B cell (primary cell): ENCODE measurements at regions not wholly inside any gene's neighbourhood (a gene's known extent, or its start where the extent isn't known, plus 50 kb on each side); places are given as distances from the start of the nearest gene placed in this dataset.
"Not testable (repeated sequence)": the region's sequence is repeated elsewhere in the genome, so short reads cannot be mapped to it uniquely, and the experiment has no call there.

ENCODE experiments used
- ATAC-seq: fragments of 200-7000 bp; cut with Tn5 transposase; one replicate; pipeline ENCODE4 v1.10.0; 2021; ENCODE audit warnings: low read depth, mild to moderate bottlenecking, moderate number of reproducible peaks, moderate library complexity
- CTCF ChIA-PET: fragments of 350-600 bp; sonication (Branson Sonifier 250); formaldehyde crosslinking; loops from one replicate; lab custom pipeline; 2021; ENCODE audit warnings: antibody characterized with exemption, inconsistent platforms; lab: Charles Lee
- POLR2A ChIA-PET: fragments of 350-600 bp; sonication (Branson Sonifier 250); formaldehyde crosslinking; loops from one replicate; lab custom pipeline; 2021; ENCODE audit warnings: antibody characterized with exemption; lab: Charles Lee
- DNase-seq: peaks from one replicate; pipeline ENCODE4 v3.0.0; 2013
- H2AFZ ChIP-seq: 2 replicates; pipeline ENCODE4 v1.6.1; 2012; ENCODE audit warnings: mild to moderate bottlenecking, low read depth, low read length; ENCODE audit not compliant: insufficient read depth, poor library complexity, severe bottlenecking
- H3K27ac ChIP-seq, 2 donors: 1 replicate in 1 of 2; 2 replicates in 1 of 2; pipeline ENCODE4 v1.5.1; 2012 to 2013; ENCODE audit warnings: low read length in 2 of 2, mild to moderate bottlenecking in 2 of 2, moderate library complexity in 1 of 2
- H3K27me3 ChIP-seq, 4 experiments: fragments of 200-600 bp in 1 of 4; sonication (generic) in 1 of 4; replicated peaks in 1 of 4; 1 replicate in 2 of 4; 2 replicates in 2 of 4; pipeline versions ENCODE4 v1.6.1 to v1.7.0; 2013 to 2016; ENCODE audit warnings: low read length in 3 of 4, mild to moderate bottlenecking in 2 of 4, mixed read lengths in 1 of 4, moderate library complexity in 1 of 4; ENCODE audit not compliant: insufficient read depth in 4 of 4, control insufficient read depth in 3 of 4; ENCODE audit errors: control extremely low read depth in 1 of 4
- H3K36me3 ChIP-seq, 2 experiments: replicated peaks in 1 of 2; 1 replicate in 1 of 2; 2 replicates in 1 of 2; pipeline versions ENCODE4 v1.6.1 to v1.7.1; 2013; ENCODE audit warnings: low read length in 1 of 2; ENCODE audit not compliant: insufficient read depth in 2 of 2, control insufficient read depth in 1 of 2; ENCODE audit errors: control extremely low read depth in 1 of 2, extremely low read depth in 1 of 2
- H3K4me1 ChIP-seq, 2 donors: fragments of 200-600 bp in 1 of 2; sonication (generic) in 1 of 2; 1 replicate in 1 of 2; 2 replicates in 1 of 2; pipeline versions ENCODE4 v1.5.1 to v1.6.1; 2013 to 2017; ENCODE audit warnings: low read length in 2 of 2; ENCODE audit not compliant: control insufficient read depth in 2 of 2, insufficient read depth in 2 of 2
- H3K4me2 ChIP-seq: replicated peaks from 2 replicates; pipeline ENCODE3; 2012; ENCODE audit warnings: mild to moderate bottlenecking, low read depth, low read length; ENCODE audit not compliant: poor library complexity, severe bottlenecking
- H3K4me3 ChIP-seq, 5 experiments: fragments of 200-600 bp in 1 of 5; sonication (generic) in 1 of 5; 1 replicate in 3 of 5; 2 replicates in 2 of 5; pipeline versions ENCODE4 v1.5.1 to v1.7.0; 2011 to 2016; ENCODE audit warnings: low read length in 4 of 5, mild to moderate bottlenecking in 4 of 5, low read depth in 2 of 5, control low read depth in 1 of 5, moderate library complexity in 1 of 5; ENCODE audit not compliant: insufficient read depth in 1 of 5; ENCODE audit errors: control extremely low read depth in 1 of 5, extremely low read depth in 1 of 5
- H3K79me2 ChIP-seq: fragments of 200-600 bp; sonication (generic); one replicate; pipeline ENCODE4 v1.6.0; 2016; ENCODE audit warnings: low read length; ENCODE audit not compliant: control insufficient read depth, insufficient read depth
- H3K9ac ChIP-seq: fragments of 200-600 bp; sonication (generic); 2 replicates; pipeline ENCODE4 v1.6.1; 2017; ENCODE audit warnings: mild to moderate bottlenecking, low read length, moderate library complexity
- H3K9me3 ChIP-seq, 3 donors: one replicate each; pipeline versions ENCODE4 v1.6.1 to v1.7.1; 2013; ENCODE audit warnings: low read length in 2 of 3; ENCODE audit not compliant: control insufficient read depth in 2 of 3, insufficient read depth in 1 of 3; ENCODE audit errors: control extremely low read depth in 1 of 3
- H4K20me1 ChIP-seq: 2 replicates; pipeline ENCODE4 v1.6.0; 2012; ENCODE audit warnings: mild to moderate bottlenecking, low read length; ENCODE audit not compliant: insufficient read depth, control insufficient read depth, poor library complexity, severe bottlenecking
- H3K27ac Mint-ChIP-seq: one replicate; pipeline ENCODE4 v1.8.0; 2021; ENCODE audit warnings: mixed read lengths
- H3K27me3 Mint-ChIP-seq: one replicate; pipeline ENCODE4 v1.8.0; 2021; ENCODE audit warnings: mixed read lengths
- H3K4me1 Mint-ChIP-seq: one replicate; pipeline ENCODE4 v1.8.0; 2021; ENCODE audit warnings: mixed read lengths
- H3K4me3 Mint-ChIP-seq: one replicate; pipeline ENCODE4 v1.8.0; 2021; ENCODE audit warnings: mixed read lengths
- H3K9me3 Mint-ChIP-seq: one replicate; pipeline ENCODE4 v1.8.0; 2022; ENCODE audit warnings: mixed read lengths; ENCODE audit not compliant: insufficient read depth
- EZH2 ChIP-seq: IDR thresholded peaks from 2 replicates; pipeline ENCODE4 v1.6.1; 2012; ENCODE audit warnings: borderline replicate concordance, low read depth, mild to moderate bottlenecking, moderate library complexity, low read length; ENCODE audit not compliant: insufficient read depth, poor library complexity, severe bottlenecking
- WGBS: methylation state at CpG from one replicate; pipeline ENCODE4 v1.1.5; 2013; ENCODE audit warnings: missing lambda C conversion rate; ENCODE audit not compliant: insufficient coverage; 5-methylcytosine and 5-hydroxymethylcytosine counted together
- intact Hi-C: fragments of 100-400 bp; cut with micrococcal nuclease; formaldehyde crosslinking; loops from one replicate; pipeline ENCODE4 v1.10.0; 2022
- TF ChIP-seq, protein P1 (sequence below): fragments of 200-600 bp; IDR thresholded peaks from one replicate; pipeline ENCODE4 v1.8.0; 2022; ENCODE audit warnings: antibody characterized with exemption, mild to moderate bottlenecking

DNA sequence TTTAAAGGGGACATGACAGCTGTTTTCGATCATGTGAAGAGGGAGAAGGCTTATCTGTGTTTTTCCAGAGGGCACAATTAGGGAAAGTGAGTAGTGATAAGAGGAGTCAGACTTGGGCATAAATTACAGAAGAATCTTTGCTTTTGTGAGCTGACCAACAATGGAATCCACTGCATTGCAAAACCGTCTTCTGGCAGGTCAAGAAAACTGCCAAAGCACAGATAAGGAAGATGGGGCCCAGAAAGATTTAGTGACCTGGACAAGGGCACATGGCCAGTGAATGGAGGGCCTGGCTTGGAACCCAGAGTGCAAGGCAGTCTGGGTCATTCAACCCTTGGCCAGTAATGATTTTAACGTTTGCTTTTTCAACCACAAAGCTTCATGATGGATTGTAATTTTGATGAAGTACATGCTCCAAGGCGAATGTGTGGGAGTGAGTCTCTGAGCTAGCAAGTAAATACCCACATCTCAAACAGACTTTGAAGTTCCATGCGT lies 153.2 kb upstream of the MAST4 start:
- H3K27me3 ChIP-seq, result no peaks in the 10 kb centered on the region
- intact Hi-C loops, result no loop called here

DNA sequence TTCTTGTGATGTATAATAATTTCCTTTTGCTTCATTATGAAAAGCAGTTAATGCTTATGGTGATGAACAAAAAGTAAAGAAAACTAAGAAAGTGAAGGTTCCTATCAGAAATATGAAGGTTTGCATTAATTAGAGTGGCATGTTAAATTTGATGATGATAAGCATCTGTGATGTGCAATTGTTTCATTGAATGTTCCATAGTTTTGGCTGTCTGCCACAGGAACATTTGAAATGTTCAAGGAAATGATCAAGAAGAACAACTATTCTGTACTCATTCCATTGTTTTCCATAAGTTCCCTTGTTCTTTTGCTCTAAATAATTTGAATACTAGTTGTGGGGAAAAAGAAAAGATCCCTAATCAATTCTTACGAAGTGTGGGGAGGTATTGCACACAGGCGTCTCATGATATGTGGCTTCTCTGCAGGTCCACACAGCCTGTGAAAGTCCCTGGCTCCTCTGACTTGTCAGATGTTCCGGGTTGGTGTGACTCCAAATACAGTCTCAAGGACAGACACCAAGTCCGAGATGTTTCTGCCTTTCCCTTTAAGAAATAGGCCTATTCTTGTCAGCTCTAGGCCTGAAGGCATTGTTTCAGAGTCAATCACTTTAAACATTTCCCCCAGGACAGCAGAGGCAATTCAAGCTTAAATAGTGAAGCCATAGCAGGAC lies 152.6 kb upstream of the MAST4 start:
- no peaks in the 10 kb centered on the region for H3K9me3 Mint-ChIP-seq
- H3K36me3 ChIP-seq, result no peaks in the 10 kb centered on the region
- ATAC-seq (no peak), DNase-seq (no peak)
- POLR2A ChIA-PET, result no interaction called here
- H3K27ac Mint-ChIP-seq, result no peak overlapping the region
- no peaks in the 10 kb centered on the region for H3K27me3 Mint-ChIP-seq
- no peaks in the 10 kb centered on the region for H3K79me2 ChIP-seq
- H2AFZ ChIP-seq, result no peak overlapping the region
- no peak for TF ChIP-seq EZH2
- TF ChIP-seq, protein P1, sequence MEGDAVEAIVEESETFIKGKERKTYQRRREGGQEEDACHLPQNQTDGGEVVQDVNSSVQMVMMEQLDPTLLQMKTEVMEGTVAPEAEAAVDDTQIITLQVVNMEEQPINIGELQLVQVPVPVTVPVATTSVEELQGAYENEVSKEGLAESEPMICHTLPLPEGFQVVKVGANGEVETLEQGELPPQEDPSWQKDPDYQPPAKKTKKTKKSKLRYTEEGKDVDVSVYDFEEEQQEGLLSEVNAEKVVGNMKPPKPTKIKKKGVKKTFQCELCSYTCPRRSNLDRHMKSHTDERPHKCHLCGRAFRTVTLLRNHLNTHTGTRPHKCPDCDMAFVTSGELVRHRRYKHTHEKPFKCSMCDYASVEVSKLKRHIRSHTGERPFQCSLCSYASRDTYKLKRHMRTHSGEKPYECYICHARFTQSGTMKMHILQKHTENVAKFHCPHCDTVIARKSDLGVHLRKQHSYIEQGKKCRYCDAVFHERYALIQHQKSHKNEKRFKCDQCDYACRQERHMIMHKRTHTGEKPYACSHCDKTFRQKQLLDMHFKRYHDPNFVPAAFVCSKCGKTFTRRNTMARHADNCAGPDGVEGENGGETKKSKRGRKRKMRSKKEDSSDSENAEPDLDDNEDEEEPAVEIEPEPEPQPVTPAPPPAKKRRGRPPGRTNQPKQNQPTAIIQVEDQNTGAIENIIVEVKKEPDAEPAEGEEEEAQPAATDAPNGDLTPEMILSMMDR, result no peak
- H3K9ac ChIP-seq, result no peak overlapping the region
- no peaks in the 10 kb centered on the region for H4K20me1 ChIP-seq
- no peak overlapping the region for H3K27ac ChIP-seq
- CTCF ChIA-PET, result interaction anchor here (0.7 kb wide), 1 partner anchor 82 kb away, joined by 3 read pairs; no protein-coding TSS in a partner anchor
- WGBS, result 98% methylated on average over 4 of the region's 4 CpGs
- H3K4me3 ChIP-seq, result no peak overlapping the region
- no peak overlapping the region for H3K4me3 Mint-ChIP-seq
- H3K4me1 ChIP-seq, result no peaks in the 10 kb centered on the region
- H3K9me3 ChIP-seq, result no peaks in the 10 kb centered on the region
- intact Hi-C loops, result no loop called here
- H3K27me3 ChIP-seq, result no peaks in the 10 kb centered on the region
- no peaks in the 10 kb centered on the region for H3K4me1 Mint-ChIP-seq
- no peak overlapping the region for H3K4me2 ChIP-seq

More for the DNA sequence above, 153.2 kb upstream of the MAST4 start:
- Mint-ChIP-seq H3K9me3 (no peaks in the 10 kb centered on the region), H3K27me3 (no peaks in the 10 kb centered on the region), H3K4me3 (no peak overlapping the region), H3K4me1 (no peaks in the 10 kb centered on the region), H3K27ac (no peak overlapping the region)
- Histone ChIP-seq H3K4me2 (no peak overlapping the region), H3K36me3 (no peaks in the 10 kb centered on the region), H3K27ac (no peak overlapping the region), H2AFZ (no peak overlapping the region), H3K9ac (no peak overlapping the region), H4K20me1 (no peaks in the 10 kb centered on the region), H3K9me3 (no peaks in the 10 kb centered on the region), H3K4me1 (no peaks in the 10 kb centered on the region), H3K4me3 (no peak overlapping the region), H3K79me2 (no peaks in the 10 kb centered on the region)
- TF ChIP-seq, protein P1, result no peak
- no peak for TF ChIP-seq EZH2
- no peak for DNase-seq
- ChIA-PET CTCF (no interaction called here), POLR2A (no interaction called here)
- WGBS, result 78% methylated on average over 2 of the region's 5 CpGs
- no peak for ATAC-seq

DNA sequence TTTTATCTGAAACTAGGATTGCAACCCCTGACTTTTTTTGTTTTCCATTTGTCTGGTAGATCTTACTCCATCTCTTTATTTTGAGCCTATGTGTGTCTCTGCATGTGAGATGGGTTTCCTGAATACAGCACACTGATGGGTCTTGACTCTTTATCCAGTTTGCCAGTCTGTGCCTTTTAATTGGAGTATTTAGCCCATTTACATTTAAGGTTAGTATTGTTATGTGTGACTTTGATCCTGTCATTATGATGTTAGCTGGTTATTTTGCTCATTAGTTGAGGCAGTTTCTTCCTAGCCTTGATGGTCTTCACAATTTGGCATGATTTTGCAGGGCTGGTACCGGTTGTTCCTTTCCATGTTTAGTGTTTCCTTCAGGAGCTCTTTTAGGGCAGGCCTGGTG lies 148.1 kb upstream of the MAST4 start:
- H3K4me1 ChIP-seq, CTCF ChIA-PET, H3K9me3 ChIP-seq, H3K4me2 ChIP-seq, H3K4me3 Mint-ChIP-seq, H4K20me1 ChIP-seq, H3K9me3 Mint-ChIP-seq, H3K9ac ChIP-seq, H2AFZ ChIP-seq, H3K79me2 ChIP-seq, H3K27ac ChIP-seq, H3K4me3 ChIP-seq, H3K36me3 ChIP-seq, H3K27me3 ChIP-seq, H3K27ac Mint-ChIP-seq, ATAC-seq, DNase-seq, H3K27me3 Mint-ChIP-seq, POLR2A ChIA-PET, intact Hi-C loops, H3K4me1 Mint-ChIP-seq: not testable (repeated sequence)
- no CpG with 5 or more reads among the region's 1 CpG for WGBS
